Upper lobe of left lung (tissue), 6 donors: ENCODE measurements at regions not wholly inside any gene's neighbourhood (a gene's known extent, or its start where the extent isn't known, plus 50 kb on each side); places are given as distances from the start of the nearest gene placed in this dataset.
A peak's percentile ranks its signal among the peaks of the same experiment; 100 is the strongest.

ENCODE experiments used
- ATAC-seq, 2 donors: fragments of 200-7000 bp; cut with Tn5 transposase; one replicate each; pipeline ENCODE4 v1.9.1; 2022; ENCODE audit warnings: mild to moderate bottlenecking in 2 of 2, moderate library complexity in 2 of 2; ENCODE audit not compliant: low FRiP score in 2 of 2
- DNase-seq, 2 donors: peaks; one replicate each; pipeline ENCODE4 v3.0.0-alpha.2; 2019 to 2020
- H3K27ac ChIP-seq, 4 donors: fragments of 200-600 bp; sonication (generic); one replicate each; pipeline ENCODE4 v1.5.1; 2016 to 2019
- H3K27me3 ChIP-seq, 4 donors: fragments of 200-600 bp; sonication (generic); one replicate each; pipeline ENCODE4 v1.5.1; 2017 to 2019
- H3K36me3 ChIP-seq, 4 donors: fragments of 200-600 bp; sonication (generic); one replicate each; pipeline ENCODE4 v1.5.1; 2016 to 2019
- H3K4me1 ChIP-seq, 4 donors: fragments of 200-600 bp; sonication (generic); one replicate each; pipeline ENCODE4 v1.5.1; 2018 to 2019
- H3K4me3 ChIP-seq, 4 donors: fragments of 200-600 bp; sonication (generic); one replicate each; pipeline ENCODE4 v1.5.1; 2017 to 2019; ENCODE audit warnings: mild to moderate bottlenecking in 2 of 4, moderate library complexity in 1 of 4
- H3K9me3 ChIP-seq, 4 donors: fragments of 200-600 bp; sonication (generic); one replicate each; pipeline ENCODE4 v1.5.1; 2018 to 2019
- EP300 ChIP-seq, 4 donors: sonication (generic); formaldehyde crosslinking; IDR thresholded peaks; one replicate each; pipeline ENCODE4 v1.5.1; 2017; ENCODE audit warnings: antibody characterized with exemption in 4 of 4, control low read depth in 2 of 4
- POLR2A ChIP-seq, 4 donors: fragments of 450-650 bp; IDR thresholded peaks; one replicate each; pipeline ENCODE4 v1.5.1; 2016 to 2017; ENCODE audit warnings: antibody characterized with exemption in 4 of 4, mild to moderate bottlenecking in 2 of 4
- POLR2AphosphoS5 ChIP-seq, 2 donors: sonication (generic); formaldehyde crosslinking; IDR thresholded peaks; one replicate each; pipeline ENCODE4 v1.5.1; 2017; ENCODE audit warnings: antibody characterized with exemption in 2 of 2
- WGBS, 2 donors: methylation state at CpG; one replicate each; pipeline ENCODE4 v1.1.5; 2017 to 2018; 5-methylcytosine and 5-hydroxymethylcytosine counted together
- TF ChIP-seq, protein P1 (sequence below), 6 experiments: fragments of 450-650 bp in 4 of 6; fragments of 200-600 bp in 2 of 6; sonication (generic) in 2 of 6; IDR thresholded peaks; one replicate each; pipeline ENCODE4 v1.5.1; 2016 to 2019; ENCODE audit warnings: antibody characterized with exemption in 6 of 6
- donor health status: DM: no; HTN: no; CAD: no; lungs with moderate emphysema.
- donor health status: DM: no; HTN: yes; CAD: no; lungs with severe emphysema.

GRCh38 chr15:101556273-101556672 is 66.8 kb upstream of the PCSK6 start:
- Histone ChIP-seq H3K4me3 (no peak overlapping the region), H3K4me1 (peaks cover 0 to 8% (median 2%) of the 10 kb centered on the region in 4 donors), H3K36me3 (no peaks in the 10 kb centered on the region), H3K27me3 (no peaks in the 10 kb centered on the region), H3K9me3 (no peaks in the 10 kb centered on the region), H3K27ac (no peak overlapping the region)
- no peak for ATAC-seq
- 83 to 91% methylated on average over 12 to 16 of the region's 16 CpGs for WGBS, 2 donors
- TF ChIP-seq POLR2AphosphoS5 (IDR thresholded peaks at IDR 0.05) (no peak), EP300 (IDR thresholded peaks at IDR 0.05) (no peak), POLR2A (IDR thresholded peaks at IDR 0.05) (no peak)
- TF ChIP-seq, protein P1, sequence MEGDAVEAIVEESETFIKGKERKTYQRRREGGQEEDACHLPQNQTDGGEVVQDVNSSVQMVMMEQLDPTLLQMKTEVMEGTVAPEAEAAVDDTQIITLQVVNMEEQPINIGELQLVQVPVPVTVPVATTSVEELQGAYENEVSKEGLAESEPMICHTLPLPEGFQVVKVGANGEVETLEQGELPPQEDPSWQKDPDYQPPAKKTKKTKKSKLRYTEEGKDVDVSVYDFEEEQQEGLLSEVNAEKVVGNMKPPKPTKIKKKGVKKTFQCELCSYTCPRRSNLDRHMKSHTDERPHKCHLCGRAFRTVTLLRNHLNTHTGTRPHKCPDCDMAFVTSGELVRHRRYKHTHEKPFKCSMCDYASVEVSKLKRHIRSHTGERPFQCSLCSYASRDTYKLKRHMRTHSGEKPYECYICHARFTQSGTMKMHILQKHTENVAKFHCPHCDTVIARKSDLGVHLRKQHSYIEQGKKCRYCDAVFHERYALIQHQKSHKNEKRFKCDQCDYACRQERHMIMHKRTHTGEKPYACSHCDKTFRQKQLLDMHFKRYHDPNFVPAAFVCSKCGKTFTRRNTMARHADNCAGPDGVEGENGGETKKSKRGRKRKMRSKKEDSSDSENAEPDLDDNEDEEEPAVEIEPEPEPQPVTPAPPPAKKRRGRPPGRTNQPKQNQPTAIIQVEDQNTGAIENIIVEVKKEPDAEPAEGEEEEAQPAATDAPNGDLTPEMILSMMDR (IDR thresholded peaks at IDR 0.05): no peak
- DNase-seq: peak in 1 of 2 donors; percentile 58

DNA sequence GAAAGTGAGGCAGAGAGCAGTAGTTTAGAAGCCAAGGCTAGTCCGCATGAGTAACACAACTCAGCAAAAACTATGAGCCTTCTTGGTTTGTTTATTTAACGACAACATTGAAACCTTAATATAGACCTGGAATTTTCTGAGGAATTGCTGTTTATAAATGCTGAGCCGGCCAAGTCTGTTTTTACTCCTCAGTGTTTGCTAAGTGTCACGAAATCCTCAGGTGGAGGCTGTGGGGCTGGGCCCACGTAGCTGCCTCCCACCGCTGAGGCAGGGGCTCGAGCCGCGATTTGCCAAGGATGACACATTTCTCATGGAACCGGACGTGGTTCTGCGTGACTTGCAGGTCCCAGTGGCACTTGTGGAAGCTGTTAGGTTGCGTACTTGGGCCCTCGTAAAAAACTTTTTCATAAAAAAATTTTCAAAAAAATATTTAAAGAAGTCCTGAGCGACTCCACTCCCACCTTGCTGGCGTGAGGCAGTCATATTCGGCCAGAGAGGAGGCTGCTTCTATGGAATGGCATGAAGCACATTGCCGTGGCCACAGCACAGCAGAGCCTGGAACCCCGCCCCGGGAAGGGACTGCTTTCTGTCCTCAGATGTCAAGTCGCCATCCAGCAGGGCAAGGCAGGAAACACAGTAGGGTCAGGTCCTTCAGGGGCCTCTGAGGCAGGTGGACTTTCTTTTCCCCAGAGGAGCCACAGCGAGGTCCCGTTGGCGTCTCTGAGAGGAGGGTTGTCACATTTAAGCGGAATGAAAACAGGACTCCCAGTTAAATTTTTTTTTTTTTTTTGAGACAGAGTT is 64.8 kb upstream of the PCSK6 start:
- no peak for ATAC-seq
- Histone ChIP-seq H3K9me3 (no peaks in the 10 kb centered on the region), H3K4me3 (no peak overlapping the region), H3K27ac (no peak overlapping the region), H3K27me3 (no peaks in the 10 kb centered on the region), H3K4me1 (peaks cover 0 to 8% (median 2%) of the 10 kb centered on the region in 4 donors), H3K36me3 (no peaks in the 10 kb centered on the region)
- DNase-seq: peak in 1 of 2 donors; percentile 43
- 79 to 83% methylated on average over 25 of the region's 25 CpGs for WGBS, 2 donors
- TF ChIP-seq, protein P1 (IDR thresholded peaks at IDR 0.05): no peak
- TF ChIP-seq POLR2A (IDR thresholded peaks at IDR 0.05) (no peak), EP300 (IDR thresholded peaks at IDR 0.05) (no peak), POLR2AphosphoS5 (IDR thresholded peaks at IDR 0.05) (no peak)

DNA sequence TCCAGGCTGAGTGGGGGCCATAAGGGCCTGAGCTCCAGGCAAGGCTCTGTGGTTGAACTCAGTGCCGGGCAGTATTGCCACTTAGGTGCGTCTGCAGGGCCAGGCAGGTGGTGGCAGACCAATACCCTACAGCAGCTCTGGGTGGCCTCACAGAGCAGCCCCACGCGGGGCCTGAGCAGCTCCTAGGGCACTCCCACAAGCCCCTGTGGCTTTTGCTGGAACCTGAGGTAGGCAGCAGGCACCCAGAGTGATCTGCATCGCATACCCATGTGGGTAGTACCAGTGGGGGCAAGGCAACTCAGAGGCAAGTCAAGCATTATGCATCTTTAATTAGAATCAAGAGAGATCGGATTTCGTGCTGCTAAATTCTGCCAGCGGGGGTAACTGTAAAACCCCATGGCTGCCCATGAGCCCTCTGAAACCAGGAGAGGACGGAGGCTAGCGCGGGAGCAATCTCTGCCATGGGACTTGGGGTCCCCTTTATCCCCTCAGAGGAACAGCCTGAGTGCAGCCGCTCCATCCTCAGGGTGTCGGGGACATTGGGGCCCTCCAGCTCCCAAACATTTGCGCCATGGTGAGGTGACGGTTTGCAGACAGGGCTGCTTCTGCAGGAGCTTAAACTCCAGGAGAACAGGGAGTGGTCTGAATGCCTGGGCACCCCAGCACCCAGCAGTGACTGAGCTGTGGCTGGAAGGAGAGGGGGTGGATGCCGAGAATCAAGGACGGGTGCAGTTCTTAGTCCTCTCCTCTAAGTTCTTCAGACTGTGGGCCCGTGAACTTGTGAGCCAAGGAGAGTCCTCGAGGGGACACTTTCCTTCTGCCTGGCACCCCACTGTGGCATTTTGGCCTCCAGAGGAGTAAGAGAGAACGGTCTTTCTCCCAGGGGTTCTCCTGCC is 62.4 kb upstream of the PCSK6 start:
- H3K9me3 ChIP-seq: no peaks in the 10 kb centered on the region
- no peaks in the 10 kb centered on the region for H3K4me1 ChIP-seq
- no peaks in the 10 kb centered on the region for H3K36me3 ChIP-seq
- WGBS, 2 donors: 89 to 92% methylated on average over 17 to 20 of the region's 20 CpGs
- no peak overlapping the region for H3K4me3 ChIP-seq
- TF ChIP-seq EP300 (IDR thresholded peaks at IDR 0.05) (no peak), POLR2A (IDR thresholded peaks at IDR 0.05) (no peak), POLR2AphosphoS5 (IDR thresholded peaks at IDR 0.05) (no peak)
- TF ChIP-seq, protein P1 (IDR thresholded peaks at IDR 0.05): no peak
- DNase-seq: peak in 1 of 2 donors; percentile 54
- peak; percentile 19 to 54 for ATAC-seq
- H3K27ac ChIP-seq: no peak overlapping the region
- no peaks in the 10 kb centered on the region for H3K27me3 ChIP-seq

GRCh38 chr15:101550124-101550523 is 60.6 kb upstream of the PCSK6 start:
- no peaks in the 10 kb centered on the region for H3K36me3 ChIP-seq
- TF ChIP-seq EP300 (IDR thresholded peaks at IDR 0.05): no peak
- TF ChIP-seq POLR2A (IDR thresholded peaks at IDR 0.05): no peak
- TF ChIP-seq, protein P1 (IDR thresholded peaks at IDR 0.05): no peak
- TF ChIP-seq POLR2AphosphoS5 (IDR thresholded peaks at IDR 0.05): no peak
- no peaks in the 10 kb centered on the region for H3K4me1 ChIP-seq
- no peaks in the 10 kb centered on the region for H3K9me3 ChIP-seq
- no peak overlapping the region for H3K4me3 ChIP-seq
- 75 to 83% methylated on average over 4 of the region's 4 CpGs for WGBS, 2 donors
- no peak for ATAC-seq
- H3K27me3 ChIP-seq: no peaks in the 10 kb centered on the region
- DNase-seq: no peak
- no peak overlapping the region for H3K27ac ChIP-seq
